T-cell (primary cell): ENCODE measurements at regions not wholly inside any gene's neighbourhood (a gene's known extent, or its start where the extent isn't known, plus 50 kb on each side); places are given as distances from the start of the nearest gene placed in this dataset.

Experiments
- ATAC-seq, 4 experiments: fragments of 200-7000 bp in 3 of 4; fragments of 150-1000 bp in 1 of 4; cut with Tn5 transposase; replicated peaks in 1 of 4; 1 replicate in 3 of 4; 2 replicates in 1 of 4; pipeline ENCODE4 v1.10.0; 2021; ENCODE audit warnings: moderate library complexity in 3 of 4, mild to moderate bottlenecking in 2 of 4, moderate number of reproducible peaks in 1 of 4
- CTCF ChIA-PET, 2 donors: fragments of 300-600 bp; sonication (Branson Sonifier 250); formaldehyde crosslinking; loops; one replicate each; lab custom pipeline; 2022; ENCODE audit warnings: antibody characterized with exemption in 2 of 2; lab: Charles Lee
- POLR2A ChIA-PET, 2 donors: fragments of 300-600 bp; sonication (Branson Sonifier 250); formaldehyde crosslinking; loops; one replicate each; lab custom pipeline; 2022; ENCODE audit warnings: antibody characterized with exemption in 2 of 2; lab: Charles Lee
- DNase-seq, 35 experiments: peaks; one replicate each; pipeline versions ENCODE4 v3.0.0 to v3.0.0-alpha.2; 2013 to 2023
- H3K27ac ChIP-seq: one replicate; pipeline ENCODE4 v1.5.1; 2013; ENCODE audit warnings: low read length
- H3K27me3 ChIP-seq, 2 experiments: replicated peaks in 1 of 2; 1 replicate in 1 of 2; 2 replicates in 1 of 2; pipeline versions ENCODE4 v1.6.1 to v1.7.0; 2013; ENCODE audit warnings: low read length in 1 of 2, mixed read lengths in 1 of 2; ENCODE audit not compliant: control insufficient read depth in 2 of 2, insufficient read depth in 2 of 2; ENCODE audit errors: extremely low read depth in 1 of 2
- H3K36me3 ChIP-seq, 2 donors: 1 replicate in 1 of 2; 2 replicates in 1 of 2; pipeline versions ENCODE4 v1.6.1 to v1.7.0; 2013; ENCODE audit warnings: low read length in 1 of 2; ENCODE audit not compliant: control insufficient read depth in 2 of 2, insufficient read depth in 1 of 2; ENCODE audit errors: extremely low read depth in 1 of 2
- H3K4me1 ChIP-seq, 2 experiments: 1 replicate in 1 of 2; 2 replicates in 1 of 2; pipeline versions ENCODE4 v1.6.1 to v1.7.0; 2013; ENCODE audit warnings: low read length in 2 of 2, mixed read lengths in 1 of 2; ENCODE audit not compliant: insufficient read depth in 2 of 2, control insufficient read depth in 1 of 2; ENCODE audit errors: extremely low read depth in 1 of 2
- H3K4me3 ChIP-seq, 2 donors: 1 replicate in 1 of 2; 2 replicates in 1 of 2; pipeline versions ENCODE4 v1.5.1 to v1.7.0; 2013; ENCODE audit warnings: mild to moderate bottlenecking in 2 of 2, low read length in 1 of 2, moderate library complexity in 1 of 2; ENCODE audit not compliant: control insufficient read depth in 1 of 2; ENCODE audit errors: extremely low read depth in 1 of 2
- H3K9me3 ChIP-seq: 2 replicates; pipeline ENCODE4 v1.7.0; 2013
- H3K27ac Mint-ChIP-seq, 2 donors: one replicate each; pipeline ENCODE4 v1.8.0; 2020 to 2021; ENCODE audit warnings: mild to moderate bottlenecking in 2 of 2, mixed read lengths in 2 of 2
- H3K27me3 Mint-ChIP-seq, 2 donors: one replicate each; pipeline ENCODE4 v1.8.0; 2021 to 2022; ENCODE audit warnings: mixed read lengths in 2 of 2
- H3K36me3 Mint-ChIP-seq: one replicate; pipeline ENCODE4 v1.8.0; 2021; ENCODE audit warnings: mixed read lengths
- H3K4me1 Mint-ChIP-seq, 3 donors: one replicate each; pipeline ENCODE4 v1.8.0; 2020 to 2022; ENCODE audit warnings: mixed read lengths in 3 of 3, mild to moderate bottlenecking in 1 of 3
- H3K4me3 Mint-ChIP-seq, 3 donors: one replicate each; pipeline ENCODE4 v1.8.0; 2020 to 2022; ENCODE audit warnings: mild to moderate bottlenecking in 3 of 3, mixed read lengths in 3 of 3, moderate library complexity in 3 of 3
- H3K9me3 Mint-ChIP-seq, 3 donors: one replicate each; pipeline ENCODE4 v1.8.0; 2020 to 2022; ENCODE audit warnings: mixed read lengths in 3 of 3
- WGBS: methylation state at CpG from one replicate; pipeline ENCODE4 v1.1.5; 2013; ENCODE audit warnings: missing lambda C conversion rate; ENCODE audit not compliant: insufficient coverage; 5-methylcytosine and 5-hydroxymethylcytosine counted together

DNA sequence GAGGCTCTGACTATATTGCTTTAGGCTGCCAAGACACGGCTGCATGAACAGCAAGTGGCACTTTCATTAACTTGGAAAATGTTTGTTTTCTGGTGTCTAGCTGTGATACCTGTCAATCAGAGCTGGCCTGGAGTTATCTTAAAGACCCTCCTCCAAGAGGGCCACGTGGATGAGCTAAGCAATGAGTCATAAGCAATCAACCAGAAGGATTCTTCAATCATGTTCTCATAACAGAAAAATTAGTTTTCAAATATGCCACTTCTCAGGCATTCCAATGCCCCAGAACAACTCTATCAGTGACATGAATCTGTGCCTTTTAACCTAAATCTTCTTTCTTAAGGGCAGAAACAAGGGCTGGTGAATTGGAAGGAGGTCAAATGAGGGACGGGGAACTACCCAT, 283.0 kb downstream of the HTR1B start:
- Histone ChIP-seq H3K27me3 (no peaks in the 10 kb centered on the region), H3K4me1 (no peaks in the 10 kb centered on the region), H3K27ac (no peak overlapping the region), H3K9me3 (no peaks in the 10 kb centered on the region), H3K4me3 (no peak overlapping the region), H3K36me3 (no peaks in the 10 kb centered on the region)
- Mint-ChIP-seq H3K4me1 (no peaks in the 10 kb centered on the region), H3K36me3 (no peaks in the 10 kb centered on the region), H3K4me3 (no peak overlapping the region), H3K27me3 (no peaks in the 10 kb centered on the region), H3K9me3 (peaks cover 7 to 15% (median 8%) of the 10 kb centered on the region in 3 donors), H3K27ac (no peak overlapping the region)
- WGBS: 100% methylated on average over 1 of the region's 3 CpGs
- CTCF ChIA-PET: no interaction called here
- DNase-seq (no peak), ATAC-seq (no peak)
- POLR2A ChIA-PET: no interaction called here

- H3K4me3 ChIP-seq: no peak overlapping the region
- no peaks in the 10 kb centered on the region for H3K4me1 ChIP-seq
- CTCF ChIA-PET: no interaction called here
These were observed 284.5 kb downstream of the HTR1B start for GRCh38 chr6:77178821-77179220.

DNA sequence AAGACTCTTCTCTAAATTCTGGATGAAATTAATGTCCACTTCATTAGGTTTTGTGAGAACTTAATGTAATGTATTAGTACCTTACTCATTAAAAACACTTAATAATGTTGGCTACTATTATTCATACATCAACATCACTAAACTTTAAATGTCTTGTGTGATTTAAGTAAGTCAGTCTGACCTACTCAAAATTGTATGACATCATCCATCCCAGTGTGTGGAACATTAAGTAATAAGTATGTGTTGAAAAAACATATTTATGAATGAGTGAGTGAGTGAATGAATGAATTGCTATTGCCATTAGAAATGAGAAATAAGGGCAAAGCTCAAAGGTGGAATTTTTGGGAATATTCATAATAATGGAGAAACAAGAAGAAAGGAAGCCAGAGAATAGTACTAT, 285.8 kb downstream of the HTR1B start:
- Mint-ChIP-seq H3K4me1 (no peaks in the 10 kb centered on the region), H3K4me3 (no peak overlapping the region), H3K27ac (no peak overlapping the region), H3K27me3 (no peaks in the 10 kb centered on the region), H3K9me3 (peaks cover 11 to 13% (median 12%) of the 10 kb centered on the region in 3 donors), H3K36me3 (no peaks in the 10 kb centered on the region)
- no peak overlapping the region for H3K27ac ChIP-seq
- ChIA-PET CTCF (no interaction called here), POLR2A (no interaction called here)
- H3K4me1 ChIP-seq: no peaks in the 10 kb centered on the region
- DNase-seq (no peak), ATAC-seq (no peak)
- no peaks in the 10 kb centered on the region for H3K36me3 ChIP-seq
- no peak overlapping the region for H3K4me3 ChIP-seq
- no peaks in the 10 kb centered on the region for H3K27me3 ChIP-seq
- H3K9me3 ChIP-seq: peaks cover 2% of the 10 kb centered on the region

More at GRCh38 chr6:77178821-77179220, 284.5 kb downstream of the HTR1B start:
- ATAC-seq (no peak), DNase-seq (no peak)
- Mint-ChIP-seq H3K36me3 (no peaks in the 10 kb centered on the region), H3K27me3 (no peaks in the 10 kb centered on the region), H3K4me1 (no peaks in the 10 kb centered on the region), H3K27ac (no peak overlapping the region), H3K9me3 (peaks cover 7 to 9% (median 7%) of the 10 kb centered on the region in 3 donors), H3K4me3 (no peak overlapping the region)
- H3K36me3 ChIP-seq: no peaks in the 10 kb centered on the region
- H3K27ac ChIP-seq: no peak overlapping the region
- no peaks in the 10 kb centered on the region for H3K27me3 ChIP-seq
- no peaks in the 10 kb centered on the region for H3K9me3 ChIP-seq
- POLR2A ChIA-PET: no interaction called here
- 71% methylated on average over 2 of the region's 2 CpGs for WGBS

GRCh38 chr6:77173472-77174074, 289.7 kb downstream of the HTR1B start:
- no peak overlapping the region for H3K27ac ChIP-seq
- H3K4me3 ChIP-seq: no peak overlapping the region
- DNase-seq (no peak), ATAC-seq (no peak)
- Mint-ChIP-seq H3K27ac (no peak overlapping the region), H3K4me3 (no peak overlapping the region), H3K9me3 (peaks cover 10 to 28% (median 18%) of the 10 kb centered on the region in 3 donors), H3K27me3 (no peaks in the 10 kb centered on the region), H3K36me3 (no peaks in the 10 kb centered on the region), H3K4me1 (no peaks in the 10 kb centered on the region)
- ChIA-PET CTCF (no interaction called here), POLR2A (no interaction called here)
- WGBS: 83% methylated on average over 6 of the region's 7 CpGs
- H3K36me3 ChIP-seq: no peaks in the 10 kb centered on the region
- no peaks in the 10 kb centered on the region for H3K4me1 ChIP-seq
- no peaks in the 10 kb centered on the region for H3K27me3 ChIP-seq
- H3K9me3 ChIP-seq: peaks cover 2% of the 10 kb centered on the region

DNA sequence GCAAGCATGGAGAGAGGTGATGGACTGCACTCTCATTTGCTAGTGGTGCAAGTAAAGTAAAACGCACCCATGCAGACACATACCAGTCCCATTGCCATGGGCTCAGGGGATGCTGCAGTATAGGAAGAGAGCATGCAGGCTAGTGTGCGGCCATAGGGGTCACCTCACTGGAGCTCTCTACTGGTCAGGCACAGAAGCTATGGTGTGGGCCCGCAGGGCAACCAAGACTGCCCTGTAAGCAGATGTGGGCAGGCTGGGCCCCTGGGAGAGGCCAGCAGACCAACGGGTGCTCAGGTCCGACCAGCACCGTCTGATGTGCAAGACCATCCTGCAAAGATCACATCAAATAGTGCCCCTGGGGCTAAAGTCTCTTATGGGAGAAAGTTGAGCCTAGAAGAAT, 290.7 kb downstream of the HTR1B start:
- Histone ChIP-seq H3K4me1 (no peaks in the 10 kb centered on the region), H3K27ac (no peak overlapping the region), H3K9me3 (peaks cover 2% of the 10 kb centered on the region), H3K36me3 (no peaks in the 10 kb centered on the region), H3K27me3 (no peaks in the 10 kb centered on the region), H3K4me3 (no peak overlapping the region)
- Mint-ChIP-seq H3K27me3 (no peaks in the 10 kb centered on the region), H3K9me3 (peaks cover 17 to 35% (median 19%) of the 10 kb centered on the region in 3 donors), H3K4me3 (no peak overlapping the region), H3K4me1 (no peaks in the 10 kb centered on the region), H3K27ac (no peak overlapping the region), H3K36me3 (no peaks in the 10 kb centered on the region)
- 81% methylated on average over 3 of the region's 6 CpGs for WGBS
- ChIA-PET CTCF (no interaction called here), POLR2A (no interaction called here)
- DNase-seq (no peak), ATAC-seq (no peak)

DNA sequence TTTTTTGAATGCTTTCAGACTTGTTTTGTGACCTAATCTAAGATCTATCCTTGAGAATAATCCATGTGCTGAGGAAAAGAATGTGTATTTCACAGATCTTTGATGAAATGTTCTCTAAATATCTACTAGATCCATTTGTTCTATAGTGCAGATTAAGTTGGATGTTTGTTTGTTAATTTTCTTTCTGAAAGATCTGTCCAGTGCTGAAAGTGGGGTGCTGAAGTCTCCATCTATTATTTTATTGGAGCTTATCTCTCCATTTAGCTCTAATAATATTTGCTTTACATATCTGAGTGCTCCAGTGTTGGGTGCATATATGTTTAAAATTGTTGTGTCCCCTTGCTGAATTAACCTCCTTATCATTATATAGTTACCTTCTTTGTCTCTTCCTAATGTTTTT, 303.6 kb downstream of the HTR1B start:
- Mint-ChIP-seq H3K9me3 (peaks cover 18 to 21% (median 19%) of the 10 kb centered on the region in 3 donors), H3K36me3 (no peaks in the 10 kb centered on the region), H3K27ac (no peak overlapping the region), H3K27me3 (no peaks in the 10 kb centered on the region), H3K4me1 (no peaks in the 10 kb centered on the region), H3K4me3 (no peak overlapping the region)
- CTCF ChIA-PET: no interaction called here
- Histone ChIP-seq H3K4me1 (no peaks in the 10 kb centered on the region), H3K36me3 (no peaks in the 10 kb centered on the region), H3K27ac (no peak overlapping the region), H3K4me3 (no peak overlapping the region), H3K9me3 (no peaks in the 10 kb centered on the region), H3K27me3 (no peaks in the 10 kb centered on the region)
- ATAC-seq: no peak
- POLR2A ChIA-PET: no interaction called here
- DNase-seq: no peak

GRCh38 chr6:77151241-77151640, 312.1 kb downstream of the HTR1B start:
- no peak for ATAC-seq
- H3K4me3 ChIP-seq: no peak overlapping the region
- H3K9me3 Mint-ChIP-seq: peaks cover 8 to 17% (median 9%) of the 10 kb centered on the region in 3 donors
- H3K27ac ChIP-seq: no peak overlapping the region
- ChIA-PET CTCF (no interaction called here), POLR2A (no interaction called here)
- no peaks in the 10 kb centered on the region for H3K4me1 Mint-ChIP-seq
- 92% methylated on average over 2 of the region's 4 CpGs for WGBS
- H3K4me1 ChIP-seq: no peaks in the 10 kb centered on the region
- no peaks in the 10 kb centered on the region for H3K36me3 Mint-ChIP-seq
- H3K36me3 ChIP-seq: no peaks in the 10 kb centered on the region
- H3K27me3 ChIP-seq: no peaks in the 10 kb centered on the region
- H3K9me3 ChIP-seq: no peaks in the 10 kb centered on the region
- H3K4me3 Mint-ChIP-seq: no peak overlapping the region
- no peak overlapping the region for H3K27ac Mint-ChIP-seq
- DNase-seq: no peak
- no peaks in the 10 kb centered on the region for H3K27me3 Mint-ChIP-seq
